HG03045 (cell line): ENCODE measurements at regions not wholly inside any gene's neighbourhood (a gene's known extent, or its start where the extent isn't known, plus 50 kb on each side); places are given as distances from the start of the nearest gene placed in this dataset.

Source experiments
- ATAC-seq: cut with Tn5 transposase; IDR thresholded peaks from one replicate; pipeline ENCODE4 v1.9.1; 2021; ENCODE audit warnings: mild to moderate bottlenecking, moderate library complexity; ENCODE audit not compliant: unreplicated experiment

DNA sequence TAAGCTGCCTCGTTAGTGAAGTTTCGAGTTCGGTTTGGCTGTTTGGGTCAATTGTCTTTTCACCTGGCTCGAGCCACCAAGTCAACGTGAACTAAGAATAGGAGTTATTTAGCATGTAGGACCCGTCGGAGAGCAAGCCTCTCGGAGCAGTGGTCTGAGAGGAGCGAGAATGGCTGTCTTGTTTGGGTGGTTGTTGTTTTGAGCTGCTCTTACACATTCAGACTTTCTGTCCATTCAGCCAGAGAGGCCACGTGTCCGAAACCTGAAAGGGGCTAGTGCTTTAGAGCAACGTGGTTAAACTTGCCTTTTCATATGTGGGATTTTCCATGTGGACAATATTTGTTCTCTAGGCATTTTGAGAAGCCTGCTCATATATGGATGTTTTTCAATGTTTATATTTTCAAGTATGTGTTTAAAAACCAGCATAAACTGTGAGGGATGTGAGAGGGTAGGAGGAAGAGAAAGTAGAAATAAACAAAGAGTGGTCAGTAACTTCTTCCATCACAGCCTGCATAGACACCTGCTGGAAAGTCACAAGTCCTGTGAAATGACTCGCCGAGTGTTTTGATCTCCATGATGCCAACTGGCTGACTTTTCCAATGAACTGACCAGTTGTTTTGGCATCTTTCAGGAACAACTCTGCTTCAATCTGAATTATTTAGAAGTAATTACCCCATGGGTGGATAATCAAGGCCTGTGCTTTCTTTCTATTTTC, 221.0 kb downstream of the ASCL1 start:
- ATAC-seq: no peak

GRCh38 chr12:103181366-103182152, 224.1 kb downstream of the ASCL1 start:
- peak; percentile 66 for ATAC-seq

- ATAC-seq: no peak
These were observed 224.8 kb downstream of the ASCL1 start for GRCh38 chr12:103182299-103182698.

DNA sequence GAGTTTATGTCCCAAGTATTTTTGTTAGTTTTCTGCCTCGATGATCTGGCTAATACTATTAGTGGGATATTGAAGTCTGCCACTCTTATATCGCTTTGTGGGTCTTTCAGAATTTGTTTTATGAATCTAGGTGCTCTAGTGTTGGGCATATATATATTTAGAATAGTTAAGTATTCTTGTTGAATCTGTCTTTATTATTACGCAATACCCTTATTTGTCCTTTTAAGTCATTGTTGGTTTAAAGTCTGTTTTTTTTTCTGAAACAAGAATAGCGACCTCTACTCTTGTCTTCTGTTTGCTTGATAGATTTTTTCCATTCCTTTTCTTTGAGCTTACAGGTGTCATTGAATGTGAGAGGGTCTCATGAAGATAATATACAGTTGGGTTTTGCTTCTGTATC, 239.0 kb downstream of the ASCL1 start:
- ATAC-seq: no peak

GRCh38 chr12:103197725-103198388, 240.4 kb downstream of the ASCL1 start:
- ATAC-seq: no peak

- ATAC-seq: no peak
These were observed 241.0 kb downstream of the ASCL1 start for GRCh38 chr12:103198499-103198898.

GRCh38 chr12:103205906-103206305, 248.4 kb downstream of the ASCL1 start:
- ATAC-seq: no peak

DNA sequence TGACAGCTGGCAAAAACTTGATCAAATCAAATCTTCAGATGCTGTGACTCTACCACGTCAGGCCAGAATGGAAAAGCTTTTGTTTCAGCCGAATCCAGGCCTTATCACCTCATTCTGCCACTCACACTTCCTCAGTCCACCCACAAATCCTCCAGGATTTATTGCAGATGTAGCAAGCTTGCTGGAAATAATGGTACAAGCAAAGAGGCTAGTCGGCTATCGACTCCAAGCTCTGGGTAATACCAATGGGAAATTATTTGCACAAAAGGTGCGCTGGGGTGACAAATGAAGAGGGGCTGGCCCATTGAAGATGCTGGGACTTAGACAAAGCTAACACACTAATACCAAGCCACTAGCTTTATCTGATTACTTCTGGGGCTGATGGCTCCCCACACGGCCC, 250.5 kb downstream of the ASCL1 start:
- ATAC-seq: no peak

GRCh38 chr12:103241184-103241583, 254.6 kb downstream of the C12orf42 start:
- ATAC-seq: no peak

- ATAC-seq: no peak
These were observed 251.2 kb downstream of the C12orf42 start for GRCh38 chr12:103244596-103244995.

DNA sequence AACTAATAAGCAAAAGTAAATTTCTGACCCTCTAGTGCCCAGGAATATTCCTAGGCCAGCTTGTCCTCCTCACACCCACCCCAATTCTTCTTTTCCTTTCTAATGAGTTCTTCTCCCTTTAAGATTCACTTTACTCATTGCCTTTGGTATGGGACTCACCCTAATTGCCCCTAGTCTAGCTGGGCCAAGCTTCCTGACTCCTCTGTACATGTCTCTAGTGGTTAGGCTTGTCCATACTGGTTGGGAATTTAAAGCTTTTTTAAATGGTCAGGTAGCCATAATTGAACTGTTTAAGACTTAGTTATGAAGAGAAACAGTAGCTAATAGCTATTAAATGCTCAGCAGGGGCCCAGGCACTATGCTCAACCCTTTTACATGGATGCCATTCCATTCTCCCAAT, 248.2 kb downstream of the C12orf42 start:
- no peak for ATAC-seq

GRCh38 chr12:103249607-103250006, 246.2 kb downstream of the C12orf42 start:
- no peak for ATAC-seq

DNA sequence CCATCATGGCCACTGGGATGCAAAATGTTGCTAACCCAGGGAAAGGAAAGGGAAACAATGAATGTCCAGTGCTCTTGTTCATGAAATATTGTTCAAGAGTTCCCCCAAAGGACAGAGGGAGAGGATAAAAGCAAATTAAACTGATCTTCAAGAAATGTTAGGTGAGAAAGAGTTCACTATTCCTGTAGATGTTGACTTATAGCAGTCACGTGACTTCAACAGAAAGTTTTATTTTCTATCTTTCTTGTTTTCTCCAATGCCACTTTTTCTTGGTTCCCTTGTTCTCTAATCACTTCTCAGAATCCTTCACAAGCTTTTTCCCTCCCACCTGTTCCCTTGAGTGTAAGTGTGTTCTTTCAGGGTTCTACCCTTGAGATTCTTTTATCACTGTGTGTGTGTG, 245.3 kb downstream of the C12orf42 start:
- no peak for ATAC-seq
